ENCODE measurements at regions not wholly inside any gene's neighbourhood (a gene's known extent, or its start where the extent isn't known, plus 50 kb on each side); places are given as distances from the start of the nearest gene placed in this dataset.
"Not testable (repeated sequence)": the region's sequence is repeated elsewhere in the genome, so short reads cannot be mapped to it uniquely, and the experiment has no call there.

GRCh38 chr5:82639393-82640144 is 361.4 kb upstream of the RPS23 start:
- intact Hi-C loops (cut with DNase I; ENCODE audit: low total_unique reads) (no loop called here), in situ Hi-C loops (cut with MboI; ENCODE audit: low pct_ligation_motif_present in 1 of 4, low pct_unique_long_range_greater_than_20kb in 1 of 4, low sequenced_read_pairs in 3 of 4) (loop anchor here (10.0 to 25.0 kb wide), 3 partner anchors 798 to 925 kb away; no protein-coding TSS in a partner anchor)
- H3K27ac ChIP-seq: peak overlapping the region in 1 of 4 donors; percentile 7
- no peak for DNase-seq
- no peak for TF ChIP-seq POLR2AphosphoS5 (IDR thresholded peaks at IDR 0.05)
- no peak for TF ChIP-seq POLR2A (IDR thresholded peaks at IDR 0.05)
- TF ChIP-seq EP300 (IDR thresholded peaks at IDR 0.05; ENCODE audit: low read depth): no peak
- TF ChIP-seq, protein P1, sequence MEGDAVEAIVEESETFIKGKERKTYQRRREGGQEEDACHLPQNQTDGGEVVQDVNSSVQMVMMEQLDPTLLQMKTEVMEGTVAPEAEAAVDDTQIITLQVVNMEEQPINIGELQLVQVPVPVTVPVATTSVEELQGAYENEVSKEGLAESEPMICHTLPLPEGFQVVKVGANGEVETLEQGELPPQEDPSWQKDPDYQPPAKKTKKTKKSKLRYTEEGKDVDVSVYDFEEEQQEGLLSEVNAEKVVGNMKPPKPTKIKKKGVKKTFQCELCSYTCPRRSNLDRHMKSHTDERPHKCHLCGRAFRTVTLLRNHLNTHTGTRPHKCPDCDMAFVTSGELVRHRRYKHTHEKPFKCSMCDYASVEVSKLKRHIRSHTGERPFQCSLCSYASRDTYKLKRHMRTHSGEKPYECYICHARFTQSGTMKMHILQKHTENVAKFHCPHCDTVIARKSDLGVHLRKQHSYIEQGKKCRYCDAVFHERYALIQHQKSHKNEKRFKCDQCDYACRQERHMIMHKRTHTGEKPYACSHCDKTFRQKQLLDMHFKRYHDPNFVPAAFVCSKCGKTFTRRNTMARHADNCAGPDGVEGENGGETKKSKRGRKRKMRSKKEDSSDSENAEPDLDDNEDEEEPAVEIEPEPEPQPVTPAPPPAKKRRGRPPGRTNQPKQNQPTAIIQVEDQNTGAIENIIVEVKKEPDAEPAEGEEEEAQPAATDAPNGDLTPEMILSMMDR (IDR thresholded peaks at IDR 0.05): no peak
- no peaks in the 10 kb centered on the region for H3K27me3 ChIP-seq
- 60 to 63% methylated on average over 2 of the region's 2 CpGs for WGBS, 2 donors (ENCODE audit: low coverage in 1 of 2)
- no peaks in the 10 kb centered on the region for H3K9me3 ChIP-seq
- peaks cover 9 to 34% (median 19%) of the 10 kb centered on the region in 4 donors for H3K4me1 ChIP-seq
- H3K36me3 ChIP-seq: no peaks in the 10 kb centered on the region
- no peak overlapping the region for H3K4me3 ChIP-seq

- intact Hi-C loops (cut with DNase I; ENCODE audit: low total_unique reads) (no loop called here), in situ Hi-C loops (cut with MboI; ENCODE audit: low pct_ligation_motif_present in 1 of 4, low pct_unique_long_range_greater_than_20kb in 1 of 4, low sequenced_read_pairs in 3 of 4) (loop anchor here (25.0 kb wide), 2 partner anchors 801 to 926 kb away; no protein-coding TSS in a partner anchor)
- no peak for DNase-seq
- Histone ChIP-seq H3K4me1 (peaks cover 10 to 48% (median 19%) of the 10 kb centered on the region in 4 donors), H3K36me3 (no peaks in the 10 kb centered on the region), H3K4me3 (no peak overlapping the region), H3K9me3 (no peaks in the 10 kb centered on the region), H3K27ac (no peak overlapping the region), H3K27me3 (no peaks in the 10 kb centered on the region)
- TF ChIP-seq POLR2A (IDR thresholded peaks at IDR 0.05) (no peak), POLR2AphosphoS5 (IDR thresholded peaks at IDR 0.05) (no peak), EP300 (IDR thresholded peaks at IDR 0.05; ENCODE audit: low read depth) (no peak)
- TF ChIP-seq, protein P1 (IDR thresholded peaks at IDR 0.05): no peak
- 75 to 91% methylated on average over 1 of the region's 1 CpG for WGBS, 2 donors (ENCODE audit: low coverage in 1 of 2)
Measured at GRCh38 chr5:82636591-82636990, 358.4 kb upstream of the RPS23 start.

DNA sequence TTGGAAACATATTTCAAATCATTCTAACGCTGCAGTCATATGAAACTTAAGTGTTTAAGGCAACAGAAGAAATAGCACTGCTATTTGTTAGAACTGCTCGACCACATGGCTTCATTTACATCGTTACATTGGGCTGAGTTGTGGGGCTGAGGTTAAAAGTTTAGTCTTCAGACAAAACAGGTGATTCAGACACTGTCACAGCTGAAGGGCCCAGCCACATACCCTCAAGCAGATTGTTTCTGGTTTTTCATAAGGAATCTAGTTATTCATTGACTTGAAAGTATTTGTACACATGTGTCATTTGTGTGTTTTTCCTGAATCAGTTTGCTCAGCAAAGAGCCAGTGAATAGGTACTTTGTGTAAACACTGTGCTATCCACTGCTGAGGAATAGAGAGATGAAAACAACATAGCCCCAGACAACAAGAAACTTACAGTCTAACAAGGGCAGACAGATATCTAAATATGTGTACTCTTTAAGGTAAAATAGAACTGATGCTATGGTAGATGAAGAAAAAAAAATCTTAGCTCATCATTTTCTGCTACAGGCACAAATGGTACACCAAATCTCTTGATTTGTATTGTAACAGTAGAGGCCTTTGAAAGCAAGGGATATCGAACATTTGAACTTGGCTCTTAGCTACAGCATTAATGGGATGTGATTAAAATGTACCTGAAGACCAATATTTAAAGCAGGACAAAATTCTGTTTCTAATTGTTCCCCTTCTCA is 357.6 kb upstream of the RPS23 start:
- intact Hi-C loops (cut with DNase I; ENCODE audit: low total_unique reads): no loop called here
- no peaks in the 10 kb centered on the region for H3K9me3 ChIP-seq
- H3K4me3 ChIP-seq: no peak overlapping the region
- no peaks in the 10 kb centered on the region for H3K27me3 ChIP-seq
- no peak for TF ChIP-seq EP300 (IDR thresholded peaks at IDR 0.05; ENCODE audit: low read depth)
- no peak for TF ChIP-seq POLR2AphosphoS5 (IDR thresholded peaks at IDR 0.05)
- no peaks in the 10 kb centered on the region for H3K36me3 ChIP-seq
- H3K27ac ChIP-seq: peak overlapping the region; percentile 49 to 70 (median 64)
- peaks cover 10 to 44% (median 18%) of the 10 kb centered on the region in 4 donors for H3K4me1 ChIP-seq
- DNase-seq: peak; percentile 15
- in situ Hi-C loops (cut with MboI; ENCODE audit: low pct_ligation_motif_present in 1 of 4, low pct_unique_long_range_greater_than_20kb in 1 of 4, low sequenced_read_pairs in 3 of 4): loop anchor here (25.0 kb wide), 2 partner anchors 802 to 927 kb away; no protein-coding TSS in a partner anchor
- 33 to 50% methylated on average over 4 of the region's 4 CpGs for WGBS, 2 donors (ENCODE audit: low coverage in 1 of 2)

- no peak for TF ChIP-seq EP300 (IDR thresholded peaks at IDR 0.05; ENCODE audit: low read depth)
- no peak for TF ChIP-seq POLR2AphosphoS5 (IDR thresholded peaks at IDR 0.05)
- TF ChIP-seq, protein P1 (IDR thresholded peaks at IDR 0.05): no peak
- TF ChIP-seq POLR2A (IDR thresholded peaks at IDR 0.05): no peak
- no peak overlapping the region for H3K27ac ChIP-seq
- no peak overlapping the region for H3K4me3 ChIP-seq
- intact Hi-C loops (cut with DNase I; ENCODE audit: low total_unique reads): no loop called here
- DNase-seq: no peak
- H3K27me3 ChIP-seq: no peaks in the 10 kb centered on the region
- in situ Hi-C loops (cut with MboI; ENCODE audit: low pct_ligation_motif_present in 1 of 4, low pct_unique_long_range_greater_than_20kb in 1 of 4, low sequenced_read_pairs in 3 of 4): loop anchor here (25.0 kb wide), 2 partner anchors 809 to 934 kb away; no protein-coding TSS in a partner anchor
- 29 to 46% methylated on average over 1 of the region's 1 CpG for WGBS, 2 donors (ENCODE audit: low coverage in 1 of 2)
- peaks cover 0 to 12% (median 5%) of the 10 kb centered on the region in 4 donors for H3K4me1 ChIP-seq
- H3K9me3 ChIP-seq: no peaks in the 10 kb centered on the region
- no peaks in the 10 kb centered on the region for H3K36me3 ChIP-seq
Measured at GRCh38 chr5:82628364-82628910, 350.3 kb upstream of the RPS23 start.

GRCh38 chr5:82626905-82627591 is 348.9 kb upstream of the RPS23 start:
- H3K27me3 ChIP-seq; intact Hi-C loops (cut with DNase I; ENCODE audit: low total_unique reads); H3K9me3 ChIP-seq; H3K4me3 ChIP-seq; H3K36me3 ChIP-seq; DNase-seq; H3K27ac ChIP-seq: not testable (repeated sequence)
- in situ Hi-C loops (cut with MboI; ENCODE audit: low pct_ligation_motif_present in 1 of 4, low pct_unique_long_range_greater_than_20kb in 1 of 4, low sequenced_read_pairs in 3 of 4): loop anchor here (25.0 kb wide), 2 partner anchors 810 to 935 kb away; no protein-coding TSS in a partner anchor
- 88% methylated on average over 4 of the region's 4 CpGs; no CpG with 5 or more reads in 1 of the 2 donors for WGBS, 2 donors (ENCODE audit: low coverage in 1 of 2)
- H3K4me1 ChIP-seq: peaks cover 0 to 17% (median 13%) of the 10 kb centered on the region in 4 donors

- intact Hi-C loops (cut with DNase I; ENCODE audit: low total_unique reads); H3K4me3 ChIP-seq; DNase-seq; H3K27me3 ChIP-seq; H3K9me3 ChIP-seq; H3K27ac ChIP-seq; H3K36me3 ChIP-seq: not testable (repeated sequence)
- in situ Hi-C loops (cut with MboI; ENCODE audit: low pct_ligation_motif_present in 1 of 4, low pct_unique_long_range_greater_than_20kb in 1 of 4, low sequenced_read_pairs in 3 of 4): loop anchor here (25.0 kb wide), 2 partner anchors 811 to 936 kb away; no protein-coding TSS in a partner anchor
- whole genome bisulfite sequencing, 2 donors (ENCODE audit: low coverage in 1 of 2): 67% methylated on average over 1 of the region's 1 CpG
- peaks cover 0 to 26% (median 13%) of the 10 kb centered on the region in 4 donors for H3K4me1 ChIP-seq
Measured at GRCh38 chr5:82626012-82626411, 347.9 kb upstream of the RPS23 start.

Data from transverse colon (tissue), 4 donors.